ENCODE measurements at regions not wholly inside any gene's neighbourhood (a gene's known extent, or its start where the extent isn't known, plus 50 kb on each side); places are given as distances from the start of the nearest gene placed in this dataset.

GRCh38 chr5:8861764-8862163 lies 684.1 kb downstream of the SEMA5A start:
- H3K9me3 Mint-ChIP-seq, result no peaks in the 10 kb centered on the region
- H3K27me3 Mint-ChIP-seq, result no peaks in the 10 kb centered on the region
- DNase-seq, result no peak
- no peak overlapping the region for H3K27ac Mint-ChIP-seq
- no peak overlapping the region for H3K4me3 Mint-ChIP-seq
- POLR2A ChIA-PET, result no interaction called here
- no peaks in the 10 kb centered on the region for H3K36me3 Mint-ChIP-seq (ENCODE audit: low read depth)
- CTCF ChIA-PET, result no interaction called here
- no peaks in the 10 kb centered on the region for H3K4me1 Mint-ChIP-seq

GRCh38 chr5:8864053-8864452 lies 681.8 kb downstream of the SEMA5A start:
- H3K27me3 Mint-ChIP-seq, result no peaks in the 10 kb centered on the region
- no peak for DNase-seq
- ChIA-PET CTCF (no interaction called here), POLR2A (no interaction called here)
- H3K27ac Mint-ChIP-seq, result no peak overlapping the region
- H3K36me3 Mint-ChIP-seq (ENCODE audit: low read depth), result no peaks in the 10 kb centered on the region
- no peaks in the 10 kb centered on the region for H3K9me3 Mint-ChIP-seq
- no peaks in the 10 kb centered on the region for H3K4me1 Mint-ChIP-seq
- H3K4me3 Mint-ChIP-seq, result no peak overlapping the region

DNA sequence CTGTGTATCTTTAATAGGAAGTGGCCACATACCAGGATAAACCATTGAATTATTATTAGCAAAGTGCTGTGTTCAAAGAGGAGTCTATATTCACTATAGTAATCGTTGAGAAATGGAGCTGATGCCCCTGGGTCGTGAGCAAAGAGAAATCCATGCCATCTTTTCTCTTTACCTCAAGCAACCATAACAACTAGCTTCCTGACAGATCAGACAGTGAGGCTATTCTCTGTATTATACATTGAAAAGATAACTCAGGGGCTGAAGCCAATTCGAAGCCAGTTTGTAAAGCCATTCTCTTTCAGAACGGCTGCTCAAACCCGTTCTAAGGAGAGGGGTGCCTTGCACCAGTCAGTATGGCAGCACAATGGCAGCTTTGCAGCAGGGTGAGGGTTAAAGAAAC lies 680.6 kb downstream of the SEMA5A start:
- H3K36me3 Mint-ChIP-seq (ENCODE audit: low read depth), result no peaks in the 10 kb centered on the region
- no peak for DNase-seq
- H3K4me1 Mint-ChIP-seq, result no peaks in the 10 kb centered on the region
- ChIA-PET CTCF (no interaction called here), POLR2A (no interaction called here)
- no peaks in the 10 kb centered on the region for H3K27me3 Mint-ChIP-seq
- H3K4me3 Mint-ChIP-seq, result no peak overlapping the region
- H3K27ac Mint-ChIP-seq, result no peak overlapping the region
- H3K9me3 Mint-ChIP-seq, result no peaks in the 10 kb centered on the region

DNA sequence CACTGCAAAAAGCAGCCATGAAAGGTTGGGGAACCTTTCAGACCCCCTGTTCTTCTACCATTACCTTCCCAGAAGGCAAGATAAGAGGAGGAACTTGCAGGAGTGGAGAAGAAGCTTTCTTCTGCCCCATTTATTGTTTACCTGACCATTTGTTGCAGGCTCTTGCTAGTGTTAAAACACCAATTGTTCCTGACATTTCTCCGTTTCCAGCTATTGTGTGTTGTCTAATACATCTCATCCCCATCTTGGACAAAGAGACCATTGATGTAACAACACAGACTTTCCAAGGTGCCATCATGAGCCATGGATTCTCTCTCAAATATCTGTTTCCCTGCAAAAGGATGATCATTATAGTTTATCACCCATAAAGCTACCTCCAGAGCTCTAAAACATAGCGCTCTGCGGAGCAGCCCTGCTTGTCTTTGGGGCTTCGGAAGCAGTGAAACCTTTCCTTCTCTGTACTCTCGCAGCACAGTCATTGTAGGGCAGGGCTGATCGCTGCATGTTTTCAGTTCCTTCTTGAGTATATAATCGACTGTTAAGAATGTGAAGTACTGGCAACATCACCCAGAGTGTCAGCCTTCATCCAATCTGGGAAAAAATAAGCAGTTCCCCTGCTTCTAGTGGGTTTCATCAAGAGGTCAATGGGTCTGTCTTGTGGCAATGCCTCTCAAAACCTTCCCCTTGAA lies 680.0 kb downstream of the SEMA5A start:
- Mint-ChIP-seq H3K36me3 (ENCODE audit: low read depth) (no peaks in the 10 kb centered on the region), H3K27ac (no peak overlapping the region), H3K9me3 (peaks cover 2% of the 10 kb centered on the region), H3K4me3 (no peak overlapping the region), H3K4me1 (no peaks in the 10 kb centered on the region), H3K27me3 (no peaks in the 10 kb centered on the region)
- CTCF ChIA-PET, result no interaction called here
- no peak for DNase-seq
- POLR2A ChIA-PET, result no interaction called here

DNA sequence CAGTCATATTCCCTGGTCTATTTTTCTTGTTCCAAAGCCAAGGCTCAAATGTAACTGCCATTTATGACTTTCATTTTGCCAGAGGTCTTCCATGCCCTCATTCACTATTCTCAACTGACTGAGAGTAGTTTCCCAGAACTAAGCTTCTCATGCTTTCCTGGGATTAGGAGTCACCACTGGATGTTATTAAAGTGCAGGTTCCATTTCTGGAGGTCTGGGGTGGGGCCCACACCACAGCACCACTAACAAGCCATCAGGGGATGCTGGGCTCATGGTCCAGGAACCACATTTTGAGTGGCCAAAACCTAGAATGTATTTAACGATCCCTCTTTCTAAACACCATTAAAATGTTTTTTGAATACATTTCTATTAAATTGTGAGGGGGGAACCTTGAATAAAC lies 677.6 kb downstream of the SEMA5A start:
- ChIA-PET POLR2A (no interaction called here), CTCF (no interaction called here)
- DNase-seq, result no peak
- Mint-ChIP-seq H3K36me3 (ENCODE audit: low read depth) (no peaks in the 10 kb centered on the region), H3K27me3 (no peaks in the 10 kb centered on the region), H3K4me1 (no peaks in the 10 kb centered on the region), H3K27ac (no peak overlapping the region), H3K9me3 (peaks cover 10% of the 10 kb centered on the region), H3K4me3 (no peak overlapping the region)

- ChIA-PET CTCF (no interaction called here), POLR2A (no interaction called here)
- peaks cover 10% of the 10 kb centered on the region for H3K9me3 Mint-ChIP-seq
- no peak for DNase-seq
- no peak overlapping the region for H3K27ac Mint-ChIP-seq
- H3K4me3 Mint-ChIP-seq, result no peak overlapping the region
- no peaks in the 10 kb centered on the region for H3K27me3 Mint-ChIP-seq
- H3K4me1 Mint-ChIP-seq, result no peaks in the 10 kb centered on the region
- no peaks in the 10 kb centered on the region for H3K36me3 Mint-ChIP-seq (ENCODE audit: low read depth)
These were observed 675.9 kb downstream of the SEMA5A start for GRCh38 chr5:8869932-8870331.

- Mint-ChIP-seq H3K36me3 (ENCODE audit: low read depth) (no peaks in the 10 kb centered on the region), H3K4me1 (no peaks in the 10 kb centered on the region), H3K4me3 (no peak overlapping the region), H3K27ac (no peak overlapping the region), H3K27me3 (no peaks in the 10 kb centered on the region), H3K9me3 (peaks cover 10% of the 10 kb centered on the region)
- ChIA-PET POLR2A (no interaction called here), CTCF (no interaction called here)
- no peak for DNase-seq
These were observed 675.4 kb downstream of the SEMA5A start for GRCh38 chr5:8870349-8870958.

- ChIA-PET CTCF (no interaction called here), POLR2A (no interaction called here)
- Mint-ChIP-seq H3K4me1 (no peaks in the 10 kb centered on the region), H3K27ac (no peak overlapping the region), H3K4me3 (no peak overlapping the region), H3K27me3 (no peaks in the 10 kb centered on the region), H3K36me3 (ENCODE audit: low read depth) (no peaks in the 10 kb centered on the region), H3K9me3 (peaks cover 10% of the 10 kb centered on the region)
- no peak for DNase-seq
These were observed 674.9 kb downstream of the SEMA5A start for GRCh38 chr5:8870959-8871355.

GRCh38 chr5:8871446-8871845 lies 674.4 kb downstream of the SEMA5A start:
- DNase-seq, result no peak
- H3K9me3 Mint-ChIP-seq, result peaks cover 10% of the 10 kb centered on the region
- H3K27ac Mint-ChIP-seq, result no peak overlapping the region
- POLR2A ChIA-PET, result no interaction called here
- no peaks in the 10 kb centered on the region for H3K36me3 Mint-ChIP-seq (ENCODE audit: low read depth)
- H3K4me1 Mint-ChIP-seq, result no peaks in the 10 kb centered on the region
- H3K27me3 Mint-ChIP-seq, result no peaks in the 10 kb centered on the region
- CTCF ChIA-PET, result no interaction called here
- H3K4me3 Mint-ChIP-seq, result no peak overlapping the region

GRCh38 chr5:8875722-8876121 lies 670.2 kb downstream of the SEMA5A start:
- DNase-seq, result no peak

DNA sequence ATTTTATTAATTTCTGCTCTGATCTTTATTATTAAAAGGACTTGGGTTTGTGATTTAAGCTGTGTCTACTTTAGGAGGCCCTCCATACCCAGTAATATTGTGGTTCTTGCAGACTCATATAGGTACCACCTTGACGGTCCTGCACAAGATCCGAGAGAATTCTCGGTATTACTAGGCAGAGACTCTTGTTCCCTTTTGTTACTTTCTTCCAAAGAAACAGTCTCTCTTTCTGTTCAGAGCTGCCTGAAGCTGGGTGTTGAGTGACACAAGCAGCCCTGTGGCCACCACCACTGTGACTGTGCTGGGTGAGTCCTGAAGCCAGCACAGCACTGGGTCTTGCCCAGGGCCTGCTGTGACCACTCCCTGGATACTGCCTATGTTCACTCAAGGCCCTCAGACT lies 666.6 kb downstream of the SEMA5A start:
- CTCF ChIA-PET, result no interaction called here
- POLR2A ChIA-PET, result no interaction called here

More at GRCh38 chr5:8875722-8876121, 670.2 kb downstream of the SEMA5A start:
- POLR2A ChIA-PET, result no interaction called here
- CTCF ChIA-PET, result no interaction called here
- Mint-ChIP-seq H3K36me3 (ENCODE audit: low read depth) (no peaks in the 10 kb centered on the region), H3K27me3 (no peaks in the 10 kb centered on the region), H3K4me3 (no peak overlapping the region), H3K4me1 (no peaks in the 10 kb centered on the region), H3K27ac (no peak overlapping the region), H3K9me3 (peaks cover 9% of the 10 kb centered on the region)

GRCh38 chr5:8884029-8884428 lies 661.8 kb downstream of the SEMA5A start:
- CTCF ChIA-PET, result no interaction called here
- Mint-ChIP-seq H3K9me3 (no peaks in the 10 kb centered on the region), H3K27ac (no peak overlapping the region), H3K36me3 (ENCODE audit: low read depth) (no peaks in the 10 kb centered on the region), H3K27me3 (no peaks in the 10 kb centered on the region), H3K4me1 (no peaks in the 10 kb centered on the region), H3K4me3 (no peak overlapping the region)
- DNase-seq, result no peak
- POLR2A ChIA-PET, result no interaction called here

More for the DNA sequence above, 666.6 kb downstream of the SEMA5A start:
- H3K36me3 Mint-ChIP-seq (ENCODE audit: low read depth), result no peaks in the 10 kb centered on the region
- DNase-seq, result no peak
- no peaks in the 10 kb centered on the region for H3K27me3 Mint-ChIP-seq
- no peak overlapping the region for H3K27ac Mint-ChIP-seq
- H3K4me3 Mint-ChIP-seq, result no peak overlapping the region
- H3K9me3 Mint-ChIP-seq, result no peaks in the 10 kb centered on the region
- H3K4me1 Mint-ChIP-seq, result no peaks in the 10 kb centered on the region

GRCh38 chr5:8892926-8893325 lies 652.9 kb downstream of the SEMA5A start:
- H3K4me1 Mint-ChIP-seq, result no peaks in the 10 kb centered on the region
- no peak overlapping the region for H3K27ac Mint-ChIP-seq
- ChIA-PET CTCF (no interaction called here), POLR2A (no interaction called here)
- no peaks in the 10 kb centered on the region for H3K27me3 Mint-ChIP-seq
- no peaks in the 10 kb centered on the region for H3K36me3 Mint-ChIP-seq (ENCODE audit: low read depth)
- H3K9me3 Mint-ChIP-seq, result peaks cover 12% of the 10 kb centered on the region
- H3K4me3 Mint-ChIP-seq, result no peak overlapping the region
- no peak for DNase-seq

GRCh38 chr5:8894031-8894430 lies 651.8 kb downstream of the SEMA5A start:
- Mint-ChIP-seq H3K4me3 (no peak overlapping the region), H3K27me3 (no peaks in the 10 kb centered on the region), H3K36me3 (ENCODE audit: low read depth) (no peaks in the 10 kb centered on the region), H3K4me1 (no peaks in the 10 kb centered on the region), H3K9me3 (peaks cover 12% of the 10 kb centered on the region), H3K27ac (no peak overlapping the region)
- CTCF ChIA-PET, result no interaction called here
- no peak for DNase-seq
- POLR2A ChIA-PET, result no interaction called here

Data from activated CD4-positive, alpha-beta memory T cell treated with anti-CD3 and anti-CD28 coated beads, Interleukin-2, amount 10 ng/mL, durations not matched to agents 7 days and 5 days (primary cell).